MM.1S (cell line): ENCODE measurements at regions not wholly inside any gene's neighbourhood (a gene's known extent, or its start where the extent isn't known, plus 50 kb on each side); places are given as distances from the start of the nearest gene placed in this dataset.

Experiments used
- DNase-seq: peaks from one replicate; pipeline ENCODE4 v3.0.0-alpha.2; 2015
- H2AFZ ChIP-seq: fragments of 300-600 bp; sonication (generic); 2 replicates; pipeline ENCODE4 v1.6.0; 2016; ENCODE audit warnings: antibody characterized with exemption, low read length
- H3F3A ChIP-seq: fragments of 300-600 bp; sonication (generic); 2 replicates; pipeline ENCODE4 v1.6.1; 2016; ENCODE audit warnings: mild to moderate bottlenecking, antibody characterized with exemption, low read length, moderate library complexity, mixed read lengths; ENCODE audit not compliant: insufficient read depth
- H3K27ac ChIP-seq: fragments of 300-600 bp; sonication (generic); 2 replicates; pipeline ENCODE4 v1.5.1; 2016; ENCODE audit warnings: mild to moderate bottlenecking, low read length
- H3K27me3 ChIP-seq: fragments of 300-600 bp; sonication (generic); replicated peaks from 2 replicates; pipeline ENCODE4 v1.6.0; 2016; ENCODE audit warnings: low read length; ENCODE audit not compliant: insufficient read depth
- H3K36me3 ChIP-seq: fragments of 300-600 bp; sonication (generic); replicated peaks from 2 replicates; pipeline ENCODE4 v1.6.1; 2016; ENCODE audit warnings: mild to moderate bottlenecking, low read length, mixed read lengths; ENCODE audit not compliant: insufficient read depth
- H3K4me1 ChIP-seq: fragments of 300-600 bp; sonication (generic); 2 replicates; pipeline ENCODE4 v1.6.1; 2016; ENCODE audit warnings: low read length, mixed read lengths
- H3K4me2 ChIP-seq: fragments of 300-600 bp; sonication (generic); 2 replicates; pipeline ENCODE4 v1.6.0; 2016; ENCODE audit warnings: low read depth, low read length
- H3K4me3 ChIP-seq: fragments of 300-600 bp; sonication (generic); 2 replicates; pipeline ENCODE4 v1.5.1; 2016; ENCODE audit warnings: low read length, mixed read lengths
- H3K79me2 ChIP-seq: fragments of 300-600 bp; sonication (generic); 2 replicates; pipeline ENCODE4 v1.6.1; 2016; ENCODE audit warnings: mixed run types, low read length, mixed read lengths
- H3K9ac ChIP-seq: fragments of 300-600 bp; sonication (generic); 2 replicates; pipeline ENCODE4 v1.6.1; 2016; ENCODE audit warnings: low read length, mixed read lengths
- H3K9me2 ChIP-seq: fragments of 300-600 bp; sonication (generic); replicated peaks from 2 replicates; pipeline ENCODE4 v1.6.1; 2016; ENCODE audit warnings: mild to moderate bottlenecking, low read length, mixed read lengths; ENCODE audit not compliant: insufficient read depth
- H3K9me3 ChIP-seq: fragments of 300-600 bp; sonication (generic); replicated peaks from 2 replicates; pipeline ENCODE4 v1.6.1; 2016; ENCODE audit warnings: mild to moderate bottlenecking, low read length, mixed read lengths; ENCODE audit not compliant: insufficient read depth
- H4K20me1 ChIP-seq: fragments of 300-600 bp; sonication (generic); 2 replicates; pipeline ENCODE4 v1.6.1; 2016; ENCODE audit warnings: mild to moderate bottlenecking, low read length, moderate library complexity, mixed read lengths; ENCODE audit not compliant: insufficient read depth
- CTCF ChIP-seq: fragments of 300-600 bp; sonication (generic); IDR thresholded peaks from 2 replicates; pipeline ENCODE4 v1.5.1; 2016; ENCODE audit warnings: antibody characterized with exemption, low read length, mixed read lengths
- EZH2 ChIP-seq: fragments of 300-600 bp; sonication (generic); optimal IDR thresholded peaks from 2 replicates; pipeline ENCODE3; 2017; ENCODE audit warnings: low read depth, mild to moderate bottlenecking, antibody characterized with exemption, low read length, mixed read lengths
- EZH2phosphoT487 ChIP-seq: fragments of 300-600 bp; sonication (generic); IDR thresholded peaks from 2 replicates; pipeline ENCODE4 v1.6.1; 2018; ENCODE audit warnings: antibody characterized with exemption, low read length

GRCh38 chr11:25779033-25779432, 552.9 kb upstream of the ANO3 start:
- no peaks in the 10 kb centered on the region for H3K9me2 ChIP-seq
- H3K9ac ChIP-seq, result no peak overlapping the region
- no peaks in the 10 kb centered on the region for H3K36me3 ChIP-seq
- H4K20me1 ChIP-seq, result no peaks in the 10 kb centered on the region
- DNase-seq, result no peak
- no peak overlapping the region for H3K27ac ChIP-seq
- H3K79me2 ChIP-seq, result no peaks in the 10 kb centered on the region
- H2AFZ ChIP-seq, result no peak overlapping the region
- no peaks in the 10 kb centered on the region for H3K4me1 ChIP-seq
- no peak overlapping the region for H3K4me2 ChIP-seq
- no peaks in the 10 kb centered on the region for H3K27me3 ChIP-seq
- TF ChIP-seq CTCF (no peak), EZH2 (no peak), EZH2phosphoT487 (no peak)
- no peaks in the 10 kb centered on the region for H3K9me3 ChIP-seq
- no peaks in the 10 kb centered on the region for H3F3A ChIP-seq
- no peak overlapping the region for H3K4me3 ChIP-seq

GRCh38 chr11:25787416-25787815, 544.5 kb upstream of the ANO3 start:
- H3K79me2 ChIP-seq, result no peaks in the 10 kb centered on the region
- H3K9me3 ChIP-seq, result no peaks in the 10 kb centered on the region
- H3K4me3 ChIP-seq, result no peak overlapping the region
- H3K9ac ChIP-seq, result no peak overlapping the region
- no peaks in the 10 kb centered on the region for H3K4me1 ChIP-seq
- no peak overlapping the region for H3K27ac ChIP-seq
- no peak overlapping the region for H3K4me2 ChIP-seq
- no peaks in the 10 kb centered on the region for H3K9me2 ChIP-seq
- TF ChIP-seq CTCF, result no peak
- no peaks in the 10 kb centered on the region for H3K36me3 ChIP-seq
- H4K20me1 ChIP-seq, result no peaks in the 10 kb centered on the region
- H3F3A ChIP-seq, result no peaks in the 10 kb centered on the region
- DNase-seq, result no peak
- H3K27me3 ChIP-seq, result no peaks in the 10 kb centered on the region
- H2AFZ ChIP-seq, result no peak overlapping the region

- no peaks in the 10 kb centered on the region for H3F3A ChIP-seq
- no peaks in the 10 kb centered on the region for H3K9me2 ChIP-seq
- H3K9ac ChIP-seq, result no peak overlapping the region
- H4K20me1 ChIP-seq, result no peaks in the 10 kb centered on the region
- no peak for TF ChIP-seq CTCF
- TF ChIP-seq EZH2phosphoT487, result no peak
- TF ChIP-seq EZH2, result no peak
- H3K4me1 ChIP-seq, result no peaks in the 10 kb centered on the region
- no peak overlapping the region for H3K4me3 ChIP-seq
- DNase-seq, result no peak
- H3K36me3 ChIP-seq, result no peaks in the 10 kb centered on the region
- no peak overlapping the region for H3K27ac ChIP-seq
- no peak overlapping the region for H3K4me2 ChIP-seq
- no peak overlapping the region for H2AFZ ChIP-seq
- no peaks in the 10 kb centered on the region for H3K9me3 ChIP-seq
- no peaks in the 10 kb centered on the region for H3K79me2 ChIP-seq
- H3K27me3 ChIP-seq, result no peaks in the 10 kb centered on the region
These were observed 541.5 kb upstream of the ANO3 start for GRCh38 chr11:25790396-25790795.

- TF ChIP-seq CTCF (no peak), EZH2 (no peak), EZH2phosphoT487 (no peak)
- no peaks in the 10 kb centered on the region for H3F3A ChIP-seq
- no peak overlapping the region for H3K4me3 ChIP-seq
These were observed 538.3 kb upstream of the ANO3 start for GRCh38 chr11:25793637-25794036.

More at GRCh38 chr11:25793637-25794036, 538.3 kb upstream of the ANO3 start:
- H3K9ac ChIP-seq, result no peak overlapping the region
- DNase-seq, result no peak
- no peak overlapping the region for H2AFZ ChIP-seq
- no peak overlapping the region for H3K4me2 ChIP-seq
- no peaks in the 10 kb centered on the region for H3K79me2 ChIP-seq
- H4K20me1 ChIP-seq, result no peaks in the 10 kb centered on the region
- H3K9me3 ChIP-seq, result no peaks in the 10 kb centered on the region
- H3K9me2 ChIP-seq, result no peaks in the 10 kb centered on the region
- no peaks in the 10 kb centered on the region for H3K36me3 ChIP-seq
- H3K4me1 ChIP-seq, result no peaks in the 10 kb centered on the region
- H3K27ac ChIP-seq, result no peak overlapping the region
- H3K27me3 ChIP-seq, result no peaks in the 10 kb centered on the region
